Endothelial cell (in vitro differentiated cells): ENCODE measurements at regions not wholly inside any gene's neighbourhood (a gene's known extent, or its start where the extent isn't known, plus 50 kb on each side); places are given as distances from the start of the nearest gene placed in this dataset.

ENCODE experiments used
- DNase-seq: peaks from one replicate; pipeline ENCODE4 v3.0.0; 2021; ENCODE audit warnings: low spot score
- H3K27ac Mint-ChIP-seq: one replicate; pipeline ENCODE4 v1.8.0; 2021; ENCODE audit warnings: mixed read lengths, inconsistent platforms; ENCODE audit not compliant: unreplicated experiment
- H3K27me3 Mint-ChIP-seq: one replicate; pipeline ENCODE4 v1.8.0; 2021; ENCODE audit warnings: mild to moderate bottlenecking, moderate library complexity, mixed read lengths, inconsistent platforms; ENCODE audit not compliant: unreplicated experiment
- H3K36me3 Mint-ChIP-seq: one replicate; pipeline ENCODE4 v1.8.0; 2021; ENCODE audit warnings: mild to moderate bottlenecking, low read depth, mixed read lengths, inconsistent platforms; ENCODE audit not compliant: unreplicated experiment
- H3K4me1 Mint-ChIP-seq: one replicate; pipeline ENCODE4 v1.8.0; 2021; ENCODE audit warnings: mild to moderate bottlenecking, mixed read lengths, inconsistent platforms; ENCODE audit not compliant: unreplicated experiment
- H3K4me3 Mint-ChIP-seq: one replicate; pipeline ENCODE4 v1.8.0; 2021; ENCODE audit warnings: mild to moderate bottlenecking, mixed read lengths, inconsistent platforms; ENCODE audit not compliant: unreplicated experiment
- H3K9me3 Mint-ChIP-seq: one replicate; pipeline ENCODE4 v1.8.0; 2021; ENCODE audit warnings: mixed read lengths, inconsistent platforms; ENCODE audit not compliant: unreplicated experiment
- TF ChIP-seq, protein P1 (sequence below): fragments of 200-600 bp; sonication (generic); IDR thresholded peaks from one replicate; pipeline ENCODE4 v1.5.0; 2021; ENCODE audit warnings: antibody characterized with exemption; ENCODE audit not compliant: unreplicated experiment

DNA sequence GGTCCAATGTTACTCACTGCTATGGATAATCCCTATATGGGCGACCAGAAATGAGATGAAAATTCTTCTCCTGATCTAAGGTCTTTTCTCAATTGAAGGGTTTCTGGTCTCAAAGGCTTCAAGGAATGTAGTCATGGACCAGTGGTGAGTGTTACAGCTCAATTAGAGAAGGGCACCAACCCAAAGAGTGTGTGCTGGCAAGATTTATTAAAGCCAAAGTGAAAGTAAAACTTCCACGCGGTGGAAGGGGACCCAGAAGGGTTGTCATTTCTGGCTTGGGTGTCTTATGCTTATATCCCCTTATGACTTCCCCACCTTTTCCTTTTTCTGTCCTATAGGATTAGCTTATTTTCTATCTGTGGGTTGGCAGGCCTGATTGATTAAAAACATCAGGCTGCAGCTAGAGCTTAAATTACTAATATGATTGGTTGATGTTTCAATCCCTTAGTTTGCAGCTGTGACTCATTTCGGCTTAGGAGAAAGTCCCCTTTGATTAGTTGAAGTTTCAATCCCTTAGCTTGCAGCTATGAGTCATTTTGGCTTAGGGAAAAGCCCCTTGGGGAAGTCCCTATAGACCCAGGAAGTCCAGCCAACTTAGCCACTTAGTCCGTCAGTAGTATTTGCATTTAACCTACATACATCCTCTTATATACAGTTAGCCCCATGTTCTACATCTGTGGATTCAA, 179.5 kb upstream of the NLGN4Y start:
- Mint-ChIP-seq H3K4me1 (no peaks in the 10 kb centered on the region), H3K36me3 (no peaks in the 10 kb centered on the region), H3K27ac (no peak overlapping the region), H3K27me3 (no peaks in the 10 kb centered on the region), H3K9me3 (no peaks in the 10 kb centered on the region), H3K4me3 (no peak overlapping the region)
- DNase-seq: no peak
- TF ChIP-seq, protein P1, sequence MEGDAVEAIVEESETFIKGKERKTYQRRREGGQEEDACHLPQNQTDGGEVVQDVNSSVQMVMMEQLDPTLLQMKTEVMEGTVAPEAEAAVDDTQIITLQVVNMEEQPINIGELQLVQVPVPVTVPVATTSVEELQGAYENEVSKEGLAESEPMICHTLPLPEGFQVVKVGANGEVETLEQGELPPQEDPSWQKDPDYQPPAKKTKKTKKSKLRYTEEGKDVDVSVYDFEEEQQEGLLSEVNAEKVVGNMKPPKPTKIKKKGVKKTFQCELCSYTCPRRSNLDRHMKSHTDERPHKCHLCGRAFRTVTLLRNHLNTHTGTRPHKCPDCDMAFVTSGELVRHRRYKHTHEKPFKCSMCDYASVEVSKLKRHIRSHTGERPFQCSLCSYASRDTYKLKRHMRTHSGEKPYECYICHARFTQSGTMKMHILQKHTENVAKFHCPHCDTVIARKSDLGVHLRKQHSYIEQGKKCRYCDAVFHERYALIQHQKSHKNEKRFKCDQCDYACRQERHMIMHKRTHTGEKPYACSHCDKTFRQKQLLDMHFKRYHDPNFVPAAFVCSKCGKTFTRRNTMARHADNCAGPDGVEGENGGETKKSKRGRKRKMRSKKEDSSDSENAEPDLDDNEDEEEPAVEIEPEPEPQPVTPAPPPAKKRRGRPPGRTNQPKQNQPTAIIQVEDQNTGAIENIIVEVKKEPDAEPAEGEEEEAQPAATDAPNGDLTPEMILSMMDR: no peak

DNA sequence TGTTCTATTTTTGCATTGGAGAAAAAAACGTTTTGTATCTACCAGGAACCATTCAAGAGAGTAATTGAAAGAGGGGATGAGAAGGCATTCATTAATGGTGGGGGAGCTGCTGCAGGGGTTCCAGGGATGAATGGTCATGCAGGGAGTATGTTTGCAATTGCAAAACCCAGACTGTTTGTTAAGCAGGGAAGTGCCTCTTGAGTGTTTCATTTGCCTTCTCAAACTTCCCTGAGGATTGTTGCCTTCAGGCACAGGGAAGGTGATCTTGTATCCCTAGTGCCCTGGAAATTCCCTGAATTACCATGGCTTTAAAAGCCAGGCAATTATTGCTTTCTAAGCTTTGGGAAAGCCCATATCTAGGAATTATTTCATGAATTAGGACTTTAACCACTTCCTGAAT, 172.7 kb upstream of the NLGN4Y start:
- no peak overlapping the region for H3K27ac Mint-ChIP-seq
- DNase-seq: no peak

DNA sequence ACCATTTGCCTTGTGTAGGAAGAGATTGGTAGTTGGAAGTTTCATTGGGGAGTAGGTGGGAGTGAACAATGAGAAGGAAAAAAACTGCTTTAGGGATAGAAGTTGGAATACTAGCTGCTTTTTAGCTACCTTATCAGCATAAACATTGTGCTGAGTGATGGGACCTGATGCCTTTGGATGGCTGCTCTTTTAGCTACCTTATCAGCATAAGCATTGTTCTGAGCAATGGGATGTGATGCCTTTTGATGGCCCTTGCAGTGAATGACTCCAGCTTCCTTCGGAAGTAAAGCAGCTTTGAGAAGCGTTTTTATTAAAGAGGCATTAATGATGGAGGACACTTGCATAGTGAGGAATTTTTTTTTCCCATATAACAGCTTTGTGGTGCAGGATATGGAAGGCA, 168.2 kb upstream of the NLGN4Y start:
- Mint-ChIP-seq H3K4me1 (peaks cover 2% of the 10 kb centered on the region), H3K9me3 (peaks cover 6% of the 10 kb centered on the region), H3K27ac (no peak overlapping the region), H3K27me3 (no peaks in the 10 kb centered on the region), H3K4me3 (no peak overlapping the region), H3K36me3 (peaks cover 4% of the 10 kb centered on the region)
- TF ChIP-seq, protein P1: no peak
- no peak for DNase-seq

More for the DNA sequence above, 172.7 kb upstream of the NLGN4Y start:
- TF ChIP-seq, protein P1: no peak
- H3K36me3 Mint-ChIP-seq: peaks cover 3% of the 10 kb centered on the region
- peaks cover 2% of the 10 kb centered on the region for H3K4me1 Mint-ChIP-seq
- H3K4me3 Mint-ChIP-seq: no peak overlapping the region
- peaks cover 6% of the 10 kb centered on the region for H3K9me3 Mint-ChIP-seq
- H3K27me3 Mint-ChIP-seq: no peaks in the 10 kb centered on the region

DNA sequence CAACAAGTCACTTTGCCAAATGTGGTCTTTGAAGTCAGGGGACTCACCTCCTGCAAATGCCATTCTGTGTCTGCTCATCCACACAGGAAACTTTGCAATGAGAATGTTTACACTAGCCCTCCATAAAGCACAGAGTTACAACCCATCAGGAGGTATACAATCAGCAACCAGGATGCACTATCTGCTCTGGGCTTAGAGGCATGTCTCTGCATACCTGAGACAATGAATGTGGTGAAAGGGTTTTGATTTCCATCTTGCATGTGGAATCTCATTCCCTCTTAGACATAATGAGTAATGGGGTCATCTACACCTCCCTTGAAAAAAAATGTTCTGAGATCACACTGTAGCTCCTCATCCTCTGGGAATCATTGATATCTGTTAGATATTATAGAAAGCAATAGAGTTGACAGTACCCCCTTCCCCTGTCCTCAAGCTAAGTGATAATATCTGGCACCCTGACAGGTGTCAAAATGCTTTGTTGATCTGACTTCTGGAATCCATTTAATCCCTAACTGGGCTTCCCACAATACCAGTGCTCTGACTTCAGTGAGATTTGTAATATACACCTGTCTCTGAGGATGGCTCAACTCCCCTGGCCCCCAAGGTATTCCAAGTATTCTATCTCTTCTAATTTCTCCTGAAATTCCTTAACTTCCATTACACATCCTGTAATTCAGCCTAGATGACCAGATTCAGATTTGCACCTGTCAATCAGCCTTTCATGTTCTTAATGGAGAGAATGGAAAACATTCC, 163.4 kb upstream of the NLGN4Y start:
- Mint-ChIP-seq H3K27me3 (no peaks in the 10 kb centered on the region), H3K9me3 (peaks cover 3% of the 10 kb centered on the region), H3K27ac (no peak overlapping the region), H3K36me3 (peaks cover 4% of the 10 kb centered on the region), H3K4me1 (peaks cover 1% of the 10 kb centered on the region), H3K4me3 (no peak overlapping the region)
- TF ChIP-seq, protein P1: no peak
- DNase-seq: no peak

DNA sequence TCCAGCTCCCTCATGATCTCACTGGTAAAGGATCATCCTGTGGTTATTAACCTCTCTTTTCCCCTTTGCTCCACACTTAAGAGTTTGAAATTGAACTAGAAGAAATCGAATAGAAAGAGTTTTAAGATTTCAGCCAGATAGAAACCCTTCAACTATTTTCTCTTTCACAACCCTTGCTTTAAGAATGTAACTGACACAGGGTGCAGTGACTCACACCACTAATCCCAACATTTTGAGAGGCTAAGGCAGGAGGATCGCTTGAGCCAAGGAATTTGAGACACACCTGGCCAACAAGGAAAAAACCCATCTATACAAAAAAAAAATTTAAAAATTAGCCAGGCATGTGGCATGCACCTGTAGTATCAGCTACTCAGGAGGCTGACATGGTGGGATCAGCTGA, 150.7 kb upstream of the NLGN4Y start:
- Mint-ChIP-seq H3K4me1 (peaks cover 2% of the 10 kb centered on the region), H3K36me3 (no peaks in the 10 kb centered on the region), H3K9me3 (no peaks in the 10 kb centered on the region), H3K27ac (no peak overlapping the region), H3K4me3 (no peak overlapping the region), H3K27me3 (no peaks in the 10 kb centered on the region)
- TF ChIP-seq, protein P1: no peak
- no peak for DNase-seq
